HFF-Myc (cell line): ENCODE measurements at regions not wholly inside any gene's neighbourhood (a gene's known extent, or its start where the extent isn't known, plus 50 kb on each side); places are given as distances from the start of the nearest gene placed in this dataset.
A peak's percentile ranks its signal among the peaks of the same experiment; 100 is the strongest.
"Not testable (repeated sequence)": the region's sequence is repeated elsewhere in the genome, so short reads cannot be mapped to it uniquely, and the experiment has no call there.

ENCODE experiments used
- DNase-seq: peaks from one replicate; pipeline ENCODE4 v3.0.0-alpha.2; 2011; ENCODE audit warnings: low read depth; ENCODE audit errors: extremely low read depth
- H3K4me3 ChIP-seq: replicated peaks from 2 replicates; pipeline ENCODE4 v1.5.1; 2011; ENCODE audit warnings: low read depth, mild to moderate bottlenecking, control low read depth, low read length
- TF ChIP-seq, protein P1 (sequence below): IDR thresholded peaks from 2 replicates; pipeline ENCODE4 v1.5.1; 2012; ENCODE audit warnings: mild to moderate bottlenecking, low read depth, low read length, control low read depth; ENCODE audit errors: missing control alignments

DNA sequence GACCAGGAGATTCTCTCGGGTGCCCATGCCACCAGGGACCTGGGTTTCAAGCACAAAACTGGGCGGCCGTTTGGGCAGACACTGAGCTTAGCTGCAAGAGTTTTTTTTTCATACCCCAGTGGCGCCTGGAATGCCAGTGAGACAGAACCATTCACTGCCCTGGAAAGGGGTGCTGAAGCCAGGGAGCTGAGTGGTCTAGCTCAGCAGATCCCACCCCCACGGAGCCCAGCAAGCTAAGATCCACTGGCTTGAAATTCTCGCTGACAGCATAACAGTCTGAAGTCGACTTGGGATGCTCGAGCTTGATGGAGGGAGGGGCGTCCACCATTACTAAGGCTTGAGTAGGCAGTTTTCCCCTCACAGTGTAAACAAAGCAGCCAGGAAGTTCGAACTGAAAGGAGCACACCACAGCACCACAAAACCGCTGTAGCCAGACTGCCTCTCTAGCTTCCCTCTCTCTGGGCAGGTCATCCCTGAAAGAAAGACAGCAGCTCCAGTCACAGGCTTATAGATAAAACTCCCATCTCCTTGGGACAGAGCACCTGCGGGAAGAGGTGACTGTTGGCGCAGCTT is 157.7 kb downstream of the GIPC2 start:
- not testable (repeated sequence) for DNase-seq, H3K4me3 ChIP-seq

DNA sequence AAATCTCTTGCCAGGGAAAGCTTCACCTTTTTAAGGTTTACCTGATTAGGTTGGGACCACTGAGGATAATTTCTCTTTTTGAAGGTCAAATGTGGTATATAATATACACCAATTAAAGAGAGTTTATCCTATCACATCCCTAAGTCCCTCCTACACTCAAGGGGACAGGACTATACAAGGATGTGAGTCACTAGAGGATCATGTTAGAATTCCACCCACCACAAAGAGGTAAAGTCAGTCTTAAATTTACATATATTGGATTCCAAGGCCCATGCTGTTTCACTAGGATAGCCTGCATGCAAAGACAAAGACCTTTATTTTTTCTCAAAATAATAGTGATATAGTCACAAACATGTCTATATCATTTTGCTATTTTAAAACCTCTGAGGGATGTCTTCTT is 164.4 kb downstream of the GIPC2 start:
- TF ChIP-seq, protein P1, sequence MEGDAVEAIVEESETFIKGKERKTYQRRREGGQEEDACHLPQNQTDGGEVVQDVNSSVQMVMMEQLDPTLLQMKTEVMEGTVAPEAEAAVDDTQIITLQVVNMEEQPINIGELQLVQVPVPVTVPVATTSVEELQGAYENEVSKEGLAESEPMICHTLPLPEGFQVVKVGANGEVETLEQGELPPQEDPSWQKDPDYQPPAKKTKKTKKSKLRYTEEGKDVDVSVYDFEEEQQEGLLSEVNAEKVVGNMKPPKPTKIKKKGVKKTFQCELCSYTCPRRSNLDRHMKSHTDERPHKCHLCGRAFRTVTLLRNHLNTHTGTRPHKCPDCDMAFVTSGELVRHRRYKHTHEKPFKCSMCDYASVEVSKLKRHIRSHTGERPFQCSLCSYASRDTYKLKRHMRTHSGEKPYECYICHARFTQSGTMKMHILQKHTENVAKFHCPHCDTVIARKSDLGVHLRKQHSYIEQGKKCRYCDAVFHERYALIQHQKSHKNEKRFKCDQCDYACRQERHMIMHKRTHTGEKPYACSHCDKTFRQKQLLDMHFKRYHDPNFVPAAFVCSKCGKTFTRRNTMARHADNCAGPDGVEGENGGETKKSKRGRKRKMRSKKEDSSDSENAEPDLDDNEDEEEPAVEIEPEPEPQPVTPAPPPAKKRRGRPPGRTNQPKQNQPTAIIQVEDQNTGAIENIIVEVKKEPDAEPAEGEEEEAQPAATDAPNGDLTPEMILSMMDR = no peak
- H3K4me3 ChIP-seq = no peak overlapping the region
- peak; percentile 15 for DNase-seq

DNA sequence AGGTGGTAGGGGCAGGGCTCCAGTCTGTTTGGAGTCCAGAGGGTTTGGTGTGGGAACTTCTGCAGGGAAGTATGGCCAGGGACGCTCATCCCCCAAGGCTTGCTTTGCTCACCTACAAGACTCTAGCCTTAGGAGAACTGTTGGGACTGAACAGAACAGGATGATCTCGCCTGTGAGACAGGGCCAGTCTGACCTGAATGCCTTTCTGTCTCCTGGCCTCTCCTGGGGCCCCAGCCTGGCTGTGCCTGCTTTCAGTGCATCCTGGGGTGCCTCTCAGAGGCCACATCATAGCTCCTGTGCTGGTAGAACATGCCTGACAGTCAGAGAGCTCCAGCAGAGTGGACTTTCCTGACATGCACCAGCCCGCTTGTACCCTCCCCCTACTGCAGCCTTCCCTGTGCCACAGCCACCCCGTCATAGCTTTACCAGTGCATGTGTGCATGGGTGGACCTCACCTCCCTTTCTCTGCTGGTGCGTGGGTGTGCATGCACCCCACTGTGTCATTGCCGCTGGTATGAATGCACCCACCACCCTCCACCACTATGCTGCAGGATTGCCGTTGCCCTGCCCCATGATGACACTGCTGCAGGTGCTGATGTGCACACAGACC is 165.8 kb downstream of the GIPC2 start:
- H3K4me3 ChIP-seq = no peak overlapping the region
- DNase-seq = no peak
- TF ChIP-seq, protein P1 = no peak

DNA sequence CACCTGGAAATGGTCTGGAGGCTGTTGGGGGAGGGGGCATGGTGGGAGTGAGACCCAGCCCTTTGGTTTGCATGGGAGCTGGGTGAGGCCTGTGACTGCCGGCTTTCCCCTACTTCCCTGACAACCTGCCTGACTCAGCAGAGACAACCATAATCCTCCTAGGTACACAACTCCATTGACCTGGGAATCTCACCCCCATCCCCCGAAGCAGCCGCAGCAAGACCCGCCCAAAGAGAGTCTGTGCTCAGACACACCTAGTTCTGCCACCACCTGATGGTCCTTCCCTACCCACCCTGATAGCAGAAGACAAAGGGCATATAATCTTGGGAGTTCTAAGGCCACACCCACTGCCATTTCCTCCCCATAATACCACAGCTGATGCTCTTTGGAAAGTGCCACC is 168.6 kb downstream of the GIPC2 start:
- DNase-seq = no peak
- H3K4me3 ChIP-seq = no peak overlapping the region
- TF ChIP-seq, protein P1 = no peak

- no peak for DNase-seq
- H3K4me3 ChIP-seq = no peak overlapping the region
- TF ChIP-seq, protein P1 = no peak
These were observed 176.6 kb downstream of the GIPC2 start for GRCh38 chr1:78222225-78222959.

GRCh38 chr1:78222960-78223358 is 177.2 kb downstream of the GIPC2 start:
- H3K4me3 ChIP-seq = no peak overlapping the region
- DNase-seq = no peak
- TF ChIP-seq, protein P1 = no peak

DNA sequence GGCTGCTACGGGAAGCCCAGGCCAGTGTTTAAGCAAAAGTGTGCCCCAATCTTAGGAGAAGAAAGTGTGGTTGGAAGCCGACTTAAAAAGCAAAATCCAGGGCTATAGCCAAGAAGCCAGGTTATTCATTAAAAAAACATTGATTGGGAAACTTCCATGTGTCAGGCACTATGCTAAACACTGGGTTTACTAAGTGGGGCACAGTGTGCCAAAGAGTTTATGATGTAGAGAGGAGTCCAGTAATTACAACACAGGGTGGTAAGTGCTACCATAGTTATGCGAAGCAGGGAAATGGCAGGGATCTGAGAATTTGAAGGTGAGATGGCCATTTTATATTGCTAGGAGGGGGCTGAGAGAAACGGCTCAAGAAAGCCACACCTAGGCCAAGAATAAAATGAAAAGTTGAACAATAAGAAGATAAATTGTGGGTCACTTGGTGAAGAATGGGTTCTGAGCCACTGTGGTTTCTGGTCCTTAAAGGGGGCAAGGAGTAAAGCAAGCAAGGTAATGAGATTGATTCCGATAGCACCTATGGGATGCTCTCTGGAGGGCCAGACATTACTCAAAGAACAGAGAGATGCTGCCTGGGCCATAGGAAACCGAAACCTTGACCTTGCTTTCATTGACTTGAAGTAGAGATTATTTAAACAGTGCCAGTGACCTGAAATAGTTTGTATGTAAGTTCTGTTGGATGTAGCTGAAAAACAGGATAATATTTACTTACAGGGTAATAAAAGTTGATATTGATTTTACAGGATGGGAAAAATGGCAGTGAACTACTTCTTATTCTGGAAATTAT is 177.8 kb downstream of the GIPC2 start:
- H3K4me3 ChIP-seq = no peak overlapping the region
- TF ChIP-seq, protein P1 = no peak
- DNase-seq = no peak
